ENCODE measurements at regions not wholly inside any gene's neighbourhood (a gene's known extent, or its start where the extent isn't known, plus 50 kb on each side); places are given as distances from the start of the nearest gene placed in this dataset.

DNA sequence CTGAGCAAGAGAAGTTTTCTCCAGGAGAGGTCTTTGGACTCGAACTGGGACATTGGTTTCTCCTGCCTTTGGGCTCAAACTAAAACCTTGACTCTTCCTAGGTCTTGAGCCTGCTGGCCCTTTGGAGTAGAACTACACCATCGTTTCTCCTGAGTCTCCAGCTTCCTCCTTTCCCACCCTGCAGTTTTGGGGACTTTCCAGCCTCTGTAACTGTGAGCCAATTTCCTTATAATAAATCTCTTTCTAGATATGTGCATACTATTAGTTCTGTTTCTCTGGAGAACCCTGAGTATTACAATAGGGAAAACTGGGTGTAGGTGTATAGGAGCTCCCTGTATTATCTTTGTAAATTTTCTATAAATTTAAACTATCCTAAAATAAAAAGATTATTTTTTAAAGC is 219.8 kb upstream of the AGAP1 start:
- H3K27me3 ChIP-seq (ENCODE audit: insufficient read depth, poor library complexity, severe bottlenecking), result peaks cover 16% of the 10 kb centered on the region
- H3K27ac ChIP-seq (replicated peaks), result no peak overlapping the region
- no peak for TF ChIP-seq POLR2AphosphoS5 (IDR thresholded peaks at IDR 0.05; ENCODE audit: low read depth)
- TF ChIP-seq, protein P1, sequence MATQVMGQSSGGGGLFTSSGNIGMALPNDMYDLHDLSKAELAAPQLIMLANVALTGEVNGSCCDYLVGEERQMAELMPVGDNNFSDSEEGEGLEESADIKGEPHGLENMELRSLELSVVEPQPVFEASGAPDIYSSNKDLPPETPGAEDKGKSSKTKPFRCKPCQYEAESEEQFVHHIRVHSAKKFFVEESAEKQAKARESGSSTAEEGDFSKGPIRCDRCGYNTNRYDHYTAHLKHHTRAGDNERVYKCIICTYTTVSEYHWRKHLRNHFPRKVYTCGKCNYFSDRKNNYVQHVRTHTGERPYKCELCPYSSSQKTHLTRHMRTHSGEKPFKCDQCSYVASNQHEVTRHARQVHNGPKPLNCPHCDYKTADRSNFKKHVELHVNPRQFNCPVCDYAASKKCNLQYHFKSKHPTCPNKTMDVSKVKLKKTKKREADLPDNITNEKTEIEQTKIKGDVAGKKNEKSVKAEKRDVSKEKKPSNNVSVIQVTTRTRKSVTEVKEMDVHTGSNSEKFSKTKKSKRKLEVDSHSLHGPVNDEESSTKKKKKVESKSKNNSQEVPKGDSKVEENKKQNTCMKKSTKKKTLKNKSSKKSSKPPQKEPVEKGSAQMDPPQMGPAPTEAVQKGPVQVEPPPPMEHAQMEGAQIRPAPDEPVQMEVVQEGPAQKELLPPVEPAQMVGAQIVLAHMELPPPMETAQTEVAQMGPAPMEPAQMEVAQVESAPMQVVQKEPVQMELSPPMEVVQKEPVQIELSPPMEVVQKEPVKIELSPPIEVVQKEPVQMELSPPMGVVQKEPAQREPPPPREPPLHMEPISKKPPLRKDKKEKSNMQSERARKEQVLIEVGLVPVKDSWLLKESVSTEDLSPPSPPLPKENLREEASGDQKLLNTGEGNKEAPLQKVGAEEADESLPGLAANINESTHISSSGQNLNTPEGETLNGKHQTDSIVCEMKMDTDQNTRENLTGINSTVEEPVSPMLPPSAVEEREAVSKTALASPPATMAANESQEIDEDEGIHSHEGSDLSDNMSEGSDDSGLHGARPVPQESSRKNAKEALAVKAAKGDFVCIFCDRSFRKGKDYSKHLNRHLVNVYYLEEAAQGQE (IDR thresholded peaks at IDR 0.05; ENCODE audit: insufficient replicate concordance, low read depth), result no peak
- TF ChIP-seq GABPA (IDR thresholded peaks at IDR 0.05; ENCODE audit: low read depth), result no peak
- TF ChIP-seq SPI1 (IDR thresholded peaks at IDR 0.05; ENCODE audit: borderline replicate concordance, low read depth), result no peak
- TF ChIP-seq CTCF (IDR thresholded peaks at IDR 0.05; ENCODE audit: insufficient read depth, low read length), result no peak
- no peak overlapping the region for H3K4me3 ChIP-seq (replicated peaks; ENCODE audit: insufficient read depth, low read length)
- DNase-seq (ENCODE audit: low read depth in 1 of 2, low spot score in 1 of 2), result no peak

GRCh38 chr2:235277485-235277884 is 216.4 kb upstream of the AGAP1 start:
- Histone ChIP-seq H3K27me3 (ENCODE audit: insufficient read depth, poor library complexity, severe bottlenecking) (peaks cover 15% of the 10 kb centered on the region), H3K4me3 (replicated peaks; ENCODE audit: insufficient read depth, low read length) (no peak overlapping the region), H3K27ac (replicated peaks) (no peak overlapping the region)
- DNase-seq (ENCODE audit: low read depth in 1 of 2, low spot score in 1 of 2), result no peak
- TF ChIP-seq CTCF (IDR thresholded peaks at IDR 0.05; ENCODE audit: insufficient read depth, low read length), result no peak

DNA sequence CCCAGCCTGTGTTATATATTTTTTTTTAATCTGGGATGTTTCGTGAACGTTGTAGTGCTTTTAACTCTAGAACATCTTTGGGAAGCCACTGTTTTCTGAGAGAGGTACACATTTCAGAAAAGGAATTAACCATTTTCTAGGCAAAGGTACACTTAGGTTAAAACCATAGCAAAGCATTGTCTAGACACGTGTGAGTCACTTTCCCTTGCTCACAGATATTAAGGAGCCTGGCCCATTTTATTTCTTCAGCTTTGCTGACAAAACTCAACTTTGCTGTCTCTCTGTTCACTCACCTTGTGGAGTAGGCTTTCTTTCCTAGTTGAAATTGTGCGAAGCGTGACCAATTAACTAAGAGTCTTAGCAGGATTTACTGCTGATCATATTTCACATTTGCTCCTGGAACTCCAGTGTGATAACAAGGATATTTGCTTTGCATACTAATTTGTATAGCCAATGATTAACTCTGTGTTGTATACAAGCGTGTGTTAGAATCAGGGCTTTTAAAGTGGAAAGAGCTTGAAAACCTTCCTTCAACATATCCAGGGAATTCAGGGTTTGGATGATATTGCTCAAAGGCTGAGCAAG is 215.0 kb upstream of the AGAP1 start:
- TF ChIP-seq CTCF (IDR thresholded peaks at IDR 0.05; ENCODE audit: insufficient read depth, low read length) (no peak), POLR2AphosphoS5 (IDR thresholded peaks at IDR 0.05; ENCODE audit: low read depth) (no peak), GABPA (IDR thresholded peaks at IDR 0.05; ENCODE audit: low read depth) (no peak), SPI1 (IDR thresholded peaks at IDR 0.05; ENCODE audit: borderline replicate concordance, low read depth) (no peak)
- TF ChIP-seq, protein P1 (IDR thresholded peaks at IDR 0.05; ENCODE audit: insufficient replicate concordance, low read depth), result no peak

GRCh38 chr2:235279965-235280364 is 213.9 kb upstream of the AGAP1 start:
- Histone ChIP-seq H3K27ac (replicated peaks) (no peak overlapping the region), H3K27me3 (ENCODE audit: insufficient read depth, poor library complexity, severe bottlenecking) (peaks cover 7% of the 10 kb centered on the region), H3K4me3 (replicated peaks; ENCODE audit: insufficient read depth, low read length) (no peak overlapping the region)
- no peak for TF ChIP-seq GABPA (IDR thresholded peaks at IDR 0.05; ENCODE audit: low read depth)
- no peak for TF ChIP-seq CTCF (IDR thresholded peaks at IDR 0.05; ENCODE audit: insufficient read depth, low read length)
- no peak for TF ChIP-seq POLR2AphosphoS5 (IDR thresholded peaks at IDR 0.05; ENCODE audit: low read depth)
- TF ChIP-seq SPI1 (IDR thresholded peaks at IDR 0.05; ENCODE audit: borderline replicate concordance, low read depth), result no peak
- TF ChIP-seq, protein P1 (IDR thresholded peaks at IDR 0.05; ENCODE audit: insufficient replicate concordance, low read depth), result no peak
- DNase-seq (ENCODE audit: low read depth in 1 of 2, low spot score in 1 of 2), result no peak

More for the DNA sequence above, 215.0 kb upstream of the AGAP1 start:
- no peak for DNase-seq (ENCODE audit: low read depth in 1 of 2, low spot score in 1 of 2)
- Histone ChIP-seq H3K4me3 (replicated peaks; ENCODE audit: insufficient read depth, low read length) (no peak overlapping the region), H3K27ac (replicated peaks) (no peak overlapping the region), H3K27me3 (ENCODE audit: insufficient read depth, poor library complexity, severe bottlenecking) (peaks cover 13% of the 10 kb centered on the region)
